Naive B cell (primary cell): ENCODE measurements at regions not wholly inside any gene's neighbourhood (a gene's known extent, or its start where the extent isn't known, plus 50 kb on each side); places are given as distances from the start of the nearest gene placed in this dataset.
"Not testable (repeated sequence)": the region's sequence is repeated elsewhere in the genome, so short reads cannot be mapped to it uniquely, and the experiment has no call there.

Source experiments
- ATAC-seq, 2 donors: fragments of 150-1000 bp; cut with Tn5 transposase; 2 replicates each; pipeline ENCODE4 v1.10.0; 2021; ENCODE audit warnings: low read depth in 2 of 2, mild to moderate bottlenecking in 2 of 2, moderate library complexity in 2 of 2
- DNase-seq: peaks from one replicate; pipeline ENCODE4 v3.0.0; 2022
- H3K27ac Mint-ChIP-seq, 6 donors: one replicate each; pipeline ENCODE4 v1.8.0; 2020 to 2022; ENCODE audit warnings: mild to moderate bottlenecking in 6 of 6, mixed read lengths in 6 of 6, moderate library complexity in 5 of 6, inconsistent platforms in 2 of 6
- H3K27me3 Mint-ChIP-seq, 3 donors: one replicate each; pipeline ENCODE4 v1.8.0; 2021 to 2022; ENCODE audit warnings: mixed read lengths in 3 of 3, mild to moderate bottlenecking in 1 of 3
- H3K36me3 Mint-ChIP-seq, 2 donors: one replicate each; pipeline ENCODE4 v1.8.0; 2020 to 2022; ENCODE audit warnings: mixed read lengths in 2 of 2, inconsistent platforms in 1 of 2, mild to moderate bottlenecking in 1 of 2
- H3K4me1 Mint-ChIP-seq, 3 donors: one replicate each; pipeline ENCODE4 v1.8.0; 2020 to 2022; ENCODE audit warnings: mixed read lengths in 3 of 3, inconsistent platforms in 1 of 3, mild to moderate bottlenecking in 1 of 3, moderate library complexity in 1 of 3
- H3K4me3 Mint-ChIP-seq, 8 donors: one replicate each; pipeline ENCODE4 v1.8.0; 2020 to 2022; ENCODE audit warnings: mild to moderate bottlenecking in 8 of 8, mixed read lengths in 8 of 8, moderate library complexity in 8 of 8, inconsistent platforms in 2 of 8
- H3K9me3 Mint-ChIP-seq, 7 donors: one replicate each; pipeline ENCODE4 v1.8.0; 2020 to 2022; ENCODE audit warnings: mixed read lengths in 7 of 7, mild to moderate bottlenecking in 5 of 7, inconsistent platforms in 2 of 7, moderate library complexity in 1 of 7

DNA sequence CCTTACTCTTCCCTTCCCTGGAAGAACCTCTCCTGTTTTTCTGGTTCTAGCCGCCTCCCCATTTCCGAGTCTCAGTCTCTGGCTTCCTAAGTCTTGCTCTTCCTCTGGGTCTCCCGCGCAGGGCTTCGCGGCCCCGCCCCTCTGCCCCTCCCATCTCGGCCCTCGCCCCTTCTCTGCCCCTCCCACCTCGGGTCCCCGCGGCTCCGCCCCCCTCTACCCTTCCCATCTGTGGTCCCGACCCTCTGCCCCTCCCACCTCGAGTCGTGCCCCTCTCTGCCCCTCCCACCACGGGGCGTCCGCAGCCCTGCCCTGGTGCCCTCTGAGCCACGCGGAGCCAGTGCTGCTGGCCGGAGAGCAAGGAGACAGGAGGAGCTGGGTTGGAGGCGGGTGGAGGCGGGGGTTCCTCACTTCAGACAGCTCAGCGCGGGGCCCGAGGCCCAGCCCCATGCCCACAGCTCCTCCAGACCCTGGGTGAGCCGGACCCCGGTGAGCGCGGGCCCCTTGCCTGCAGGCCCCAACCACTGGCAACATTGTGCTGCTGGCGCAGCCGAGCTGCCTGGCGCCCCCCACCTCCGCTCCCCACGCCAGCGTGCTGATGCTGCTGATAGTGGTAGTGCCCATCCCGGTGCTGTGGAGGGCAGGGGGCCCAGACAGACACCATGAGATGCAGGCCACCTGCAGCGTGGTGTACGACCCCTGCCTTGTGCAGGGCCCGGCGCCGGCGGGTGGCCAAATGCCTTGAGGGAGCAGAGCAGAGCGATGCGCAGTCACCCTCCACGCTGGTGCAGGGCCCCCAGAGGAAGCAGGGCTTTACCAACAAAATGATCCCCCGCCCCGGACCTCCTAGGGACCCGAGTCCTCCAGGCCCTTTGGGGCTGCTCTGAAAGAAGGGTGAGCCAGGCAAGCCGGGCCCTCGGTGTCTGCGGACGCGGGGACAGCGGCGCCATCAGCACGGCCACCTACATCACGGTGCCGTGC is 2115.3 kb downstream of the TP53TG3F start:
- ATAC-seq (no peak), DNase-seq (no peak)
- Mint-ChIP-seq H3K4me1 (no peaks in the 10 kb centered on the region), H3K27ac (no peak overlapping the region), H3K4me3 (no peak overlapping the region), H3K9me3 (peaks cover 22 to 37% (median 23%) of the 10 kb centered on the region in 7 donors), H3K27me3 (no peaks in the 10 kb centered on the region), H3K36me3 (peaks cover 0 to 21% of the 10 kb centered on the region in 2 donors)

DNA sequence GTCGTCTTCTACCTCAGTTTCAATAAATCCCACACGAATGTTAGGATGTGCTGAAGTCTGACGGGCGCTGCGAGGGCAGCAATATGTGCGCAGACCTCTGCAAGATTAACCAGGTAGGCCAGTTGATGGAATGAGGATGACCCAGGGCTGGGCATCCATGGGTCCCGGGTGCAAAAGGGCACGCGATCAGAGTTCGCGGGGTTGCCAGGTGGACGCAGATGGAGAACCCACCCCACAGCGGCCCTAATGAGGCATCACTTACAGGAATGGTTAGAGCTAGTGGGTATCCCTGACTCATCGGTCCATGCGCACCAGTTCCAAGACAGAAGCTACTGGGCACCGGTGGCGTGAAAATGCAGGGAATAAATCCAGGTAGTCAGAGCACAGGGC is 2116.0 kb downstream of the TP53TG3F start:
- Mint-ChIP-seq H3K36me3 (peaks cover 0 to 21% of the 10 kb centered on the region in 2 donors), H3K4me3 (peak overlapping the region in 1 of 8 donors; percentile 53), H3K9me3 (peaks cover 19 to 44% (median 26%) of the 10 kb centered on the region in 7 donors), H3K27ac (no peak overlapping the region), H3K4me1 (no peaks in the 10 kb centered on the region), H3K27me3 (no peaks in the 10 kb centered on the region)
- ATAC-seq (no peak), DNase-seq (no peak)

DNA sequence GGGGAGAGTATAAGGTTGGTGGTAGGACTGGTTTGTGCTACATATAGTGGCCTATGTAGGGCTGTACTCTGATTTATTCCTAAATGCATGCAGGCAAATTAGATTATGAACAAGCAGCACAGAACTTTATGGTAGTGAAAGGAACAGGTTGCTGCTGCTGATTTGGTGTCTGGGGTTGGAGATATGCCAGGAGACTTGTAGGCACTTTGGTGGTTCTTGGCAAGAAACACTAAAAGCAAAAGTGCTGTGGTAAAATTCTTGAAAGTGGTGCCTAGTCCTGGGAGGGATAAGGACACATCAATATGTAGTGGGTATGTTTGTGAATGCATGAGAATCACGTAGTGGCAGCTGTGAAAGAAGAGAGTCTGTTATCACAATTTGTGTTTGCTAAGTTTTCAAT is 2126.0 kb downstream of the TP53TG3F start:
- Mint-ChIP-seq H3K36me3 (no peaks in the 10 kb centered on the region), H3K27me3 (no peaks in the 10 kb centered on the region), H3K4me3 (no peak overlapping the region), H3K9me3 (peaks cover 5 to 28% (median 13%) of the 10 kb centered on the region in 7 donors), H3K4me1 (no peaks in the 10 kb centered on the region), H3K27ac (no peak overlapping the region)
- DNase-seq, result no peak
- no peak for ATAC-seq

DNA sequence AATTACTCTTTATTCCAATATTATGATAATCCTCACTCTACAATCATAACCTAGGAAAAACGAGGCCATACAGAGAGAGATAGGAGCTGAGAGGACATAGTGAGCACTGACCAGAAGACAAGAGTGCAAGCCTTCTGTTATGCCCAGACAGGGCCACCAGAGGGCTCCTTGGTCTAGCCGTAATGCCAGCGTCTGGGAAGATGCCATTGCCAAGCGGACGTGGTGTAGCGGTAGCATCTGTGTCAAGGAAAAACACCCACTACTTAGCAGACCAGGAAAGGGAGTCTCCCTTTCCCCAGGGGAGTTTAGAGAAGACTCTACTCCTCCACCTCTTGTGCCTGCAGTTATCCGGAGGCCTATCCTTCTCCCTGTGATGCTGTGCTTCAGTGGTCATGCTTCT is 2131.5 kb downstream of the TP53TG3F start:
- not testable (repeated sequence) for H3K4me1 Mint-ChIP-seq, H3K27ac Mint-ChIP-seq, H3K4me3 Mint-ChIP-seq, H3K27me3 Mint-ChIP-seq, DNase-seq, ATAC-seq, H3K36me3 Mint-ChIP-seq
- H3K9me3 Mint-ChIP-seq, result peaks cover 4 to 17% (median 11%) of the 10 kb centered on the region in 7 donors

DNA sequence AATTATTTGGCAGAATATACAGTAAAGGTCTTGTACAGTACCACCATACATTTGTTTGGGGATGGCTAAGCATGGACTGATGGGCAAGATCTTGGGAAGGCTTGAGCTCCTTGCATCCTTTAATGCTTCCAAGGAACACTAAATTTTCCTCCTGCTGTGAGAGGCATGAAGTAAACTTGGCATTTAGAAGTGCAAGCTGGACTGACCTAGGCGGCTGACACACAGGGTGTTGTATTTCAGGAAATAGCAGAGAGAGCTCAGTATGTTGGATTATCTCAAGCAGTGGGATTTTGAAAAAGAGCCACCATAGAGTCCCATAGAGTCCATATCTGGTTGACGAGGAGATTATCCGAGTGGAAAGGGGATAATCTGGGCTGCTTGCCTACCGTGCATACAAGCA is 2137.1 kb downstream of the TP53TG3F start:
- Mint-ChIP-seq H3K36me3 (peaks cover 0 to 8% of the 10 kb centered on the region in 2 donors), H3K27ac (no peak overlapping the region), H3K9me3 (peaks cover 9 to 25% (median 14%) of the 10 kb centered on the region in 7 donors), H3K4me3 (no peak overlapping the region), H3K4me1 (no peaks in the 10 kb centered on the region), H3K27me3 (no peaks in the 10 kb centered on the region)
- no peak for ATAC-seq
- no peak for DNase-seq

DNA sequence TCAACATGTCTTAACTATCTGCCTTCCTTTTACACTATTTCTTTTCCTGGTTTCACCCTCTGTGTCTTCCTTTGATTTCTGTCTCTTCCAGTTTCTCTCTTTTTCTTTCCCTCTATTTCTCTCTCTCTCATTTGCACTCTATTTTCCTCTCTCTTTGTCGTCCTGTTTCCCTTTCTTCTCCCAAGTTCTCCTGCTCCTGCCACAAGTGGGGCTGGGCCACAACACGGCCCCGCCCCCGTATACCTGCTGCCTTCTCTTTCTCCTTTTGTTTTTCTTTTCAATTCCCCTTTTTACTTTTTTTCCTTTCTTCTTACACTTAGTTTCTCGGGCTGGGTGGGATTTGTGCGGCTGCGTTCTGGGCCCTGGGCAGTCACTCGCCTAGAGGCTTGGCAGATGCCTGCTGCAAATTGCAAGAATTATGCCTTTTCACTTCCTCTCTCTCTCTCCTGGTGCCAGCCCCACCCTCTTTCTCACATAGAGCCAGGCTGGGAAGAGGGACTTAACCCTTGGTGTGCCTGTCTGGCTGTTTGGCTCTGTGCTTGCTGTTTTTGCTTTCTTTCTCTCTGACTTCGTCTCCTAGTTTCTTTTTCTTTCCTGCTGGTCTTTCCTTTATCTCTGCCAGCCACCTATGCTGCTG is 2139.4 kb downstream of the TP53TG3F start:
- no peak overlapping the region for H3K27ac Mint-ChIP-seq
- peak overlapping the region in 1 of 8 donors; percentile 30 for H3K4me3 Mint-ChIP-seq

DNA sequence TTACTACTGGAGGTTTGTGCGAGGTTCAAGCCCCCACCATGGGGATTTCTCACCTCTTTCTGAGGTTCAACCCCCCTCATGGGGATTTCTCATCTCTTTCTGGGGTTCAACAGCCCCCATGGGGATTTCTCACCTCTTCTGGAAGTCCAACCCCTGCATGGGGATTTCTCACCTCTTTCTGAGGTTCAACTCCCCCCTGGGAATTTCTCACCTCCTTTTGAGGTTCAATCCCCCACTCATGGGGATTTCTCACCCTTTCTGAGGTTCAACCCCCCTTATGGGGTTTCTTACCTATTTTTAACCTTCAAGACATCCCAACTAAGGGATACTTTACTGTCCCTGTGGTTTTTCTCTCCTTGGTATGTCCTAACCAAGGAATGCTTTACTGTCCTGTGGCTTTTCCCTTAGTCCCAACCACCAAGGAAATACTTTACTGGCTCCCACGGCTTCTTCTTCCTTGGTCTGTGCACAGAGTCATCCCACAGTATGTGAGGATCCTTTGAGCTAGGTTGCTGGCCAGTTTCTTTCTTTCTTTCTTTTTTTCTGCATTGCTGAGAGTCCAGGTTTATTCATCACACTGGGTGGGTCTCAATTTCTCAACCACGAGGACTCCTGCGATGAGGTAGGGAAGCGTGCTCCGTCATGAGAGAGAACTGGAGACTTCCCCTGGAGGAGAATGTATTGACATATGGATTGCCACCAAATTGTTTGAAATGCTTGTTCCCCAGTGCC is 2140.2 kb downstream of the TP53TG3F start:
- no peak for DNase-seq
- peak overlapping the region in 1 of 6 donors; percentile 5 for H3K27ac Mint-ChIP-seq
- no peaks in the 10 kb centered on the region for H3K4me1 Mint-ChIP-seq
- H3K36me3 Mint-ChIP-seq, result peaks cover 0 to 8% of the 10 kb centered on the region in 2 donors
- H3K4me3 Mint-ChIP-seq, result no peak overlapping the region
- ATAC-seq, result no peak
- no peaks in the 10 kb centered on the region for H3K27me3 Mint-ChIP-seq
- peaks cover 9 to 27% (median 13%) of the 10 kb centered on the region in 7 donors for H3K9me3 Mint-ChIP-seq

More for the DNA sequence above, 2139.4 kb downstream of the TP53TG3F start:
- no peaks in the 10 kb centered on the region for H3K27me3 Mint-ChIP-seq
- DNase-seq (no peak), ATAC-seq (no peak)
- peaks cover 0 to 8% of the 10 kb centered on the region in 2 donors for H3K36me3 Mint-ChIP-seq
- H3K4me1 Mint-ChIP-seq, result no peaks in the 10 kb centered on the region
- H3K9me3 Mint-ChIP-seq, result peaks cover 6 to 27% (median 12%) of the 10 kb centered on the region in 7 donors

DNA sequence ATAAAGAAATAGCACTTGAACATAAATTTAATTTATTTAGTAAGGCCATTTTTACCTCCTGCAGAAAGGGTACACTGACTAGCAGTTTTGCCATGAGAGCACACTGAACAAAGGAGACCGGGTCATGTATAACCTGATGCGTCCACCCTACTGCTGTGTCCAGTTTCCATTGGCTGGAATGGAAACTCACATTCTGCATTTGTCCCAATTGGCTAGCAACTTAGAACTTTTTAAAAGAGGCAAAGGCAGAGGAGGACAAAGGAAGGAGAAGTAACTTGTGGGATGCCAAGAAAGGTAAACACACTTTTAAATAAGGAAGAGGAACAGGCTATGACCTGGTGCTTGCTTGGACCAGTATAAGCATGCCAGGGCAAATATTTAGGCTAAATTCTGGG is 2140.7 kb downstream of the TP53TG3F start:
- not testable (repeated sequence) for ATAC-seq, DNase-seq, H3K4me1 Mint-ChIP-seq, H3K4me3 Mint-ChIP-seq, H3K27me3 Mint-ChIP-seq, H3K27ac Mint-ChIP-seq, H3K36me3 Mint-ChIP-seq
- H3K9me3 Mint-ChIP-seq, result peaks cover 9 to 28% (median 13%) of the 10 kb centered on the region in 7 donors

DNA sequence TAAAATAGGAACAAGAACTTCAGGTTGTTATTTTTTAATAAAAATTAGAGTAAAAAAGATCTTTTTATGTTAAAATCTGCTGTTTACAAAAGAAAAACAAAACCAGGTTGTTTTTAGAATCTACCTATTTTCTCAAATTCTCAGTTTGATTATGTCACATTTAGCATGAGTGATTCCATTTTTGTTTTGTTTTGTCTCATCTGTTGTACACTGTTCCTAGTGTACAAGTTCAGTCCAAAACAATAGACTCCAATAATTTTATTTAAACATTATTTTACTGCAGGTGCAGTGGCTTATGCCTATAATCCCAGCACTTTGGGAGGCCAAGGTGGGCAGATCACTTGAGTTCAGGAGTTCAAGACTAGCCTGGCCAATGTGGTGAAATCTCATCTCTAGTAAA is 2142.7 kb downstream of the TP53TG3F start:
- Mint-ChIP-seq H3K27ac (no peak overlapping the region), H3K9me3 (peaks cover 9 to 33% (median 14%) of the 10 kb centered on the region in 7 donors), H3K27me3 (no peaks in the 10 kb centered on the region), H3K4me1 (no peaks in the 10 kb centered on the region), H3K36me3 (peaks cover 0 to 8% of the 10 kb centered on the region in 2 donors), H3K4me3 (no peak overlapping the region)
- DNase-seq (no peak), ATAC-seq (no peak)

DNA sequence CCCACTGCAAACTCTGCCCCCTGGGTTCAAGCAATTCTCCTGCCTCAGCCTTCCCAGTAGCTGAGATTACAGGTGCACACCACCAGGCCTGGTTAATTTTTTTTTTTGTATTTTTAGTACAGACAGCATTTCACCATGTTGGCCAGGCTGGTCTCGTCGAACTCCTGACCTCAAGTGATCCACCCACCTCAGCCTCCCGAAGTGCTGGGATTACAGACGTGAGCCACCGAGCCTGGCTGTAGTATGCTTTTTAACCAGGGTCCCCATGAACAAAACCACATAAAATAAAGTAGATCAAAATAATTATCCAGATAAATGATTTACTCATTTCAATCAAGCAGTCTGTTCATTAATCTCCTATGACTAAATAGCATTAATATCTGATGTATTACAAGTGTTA is 2144.0 kb downstream of the TP53TG3F start:
- H3K4me3 Mint-ChIP-seq, H3K27me3 Mint-ChIP-seq, H3K27ac Mint-ChIP-seq, H3K36me3 Mint-ChIP-seq, H3K4me1 Mint-ChIP-seq, DNase-seq, ATAC-seq: not testable (repeated sequence)
- H3K9me3 Mint-ChIP-seq, result peaks cover 9 to 28% (median 13%) of the 10 kb centered on the region in 7 donors

DNA sequence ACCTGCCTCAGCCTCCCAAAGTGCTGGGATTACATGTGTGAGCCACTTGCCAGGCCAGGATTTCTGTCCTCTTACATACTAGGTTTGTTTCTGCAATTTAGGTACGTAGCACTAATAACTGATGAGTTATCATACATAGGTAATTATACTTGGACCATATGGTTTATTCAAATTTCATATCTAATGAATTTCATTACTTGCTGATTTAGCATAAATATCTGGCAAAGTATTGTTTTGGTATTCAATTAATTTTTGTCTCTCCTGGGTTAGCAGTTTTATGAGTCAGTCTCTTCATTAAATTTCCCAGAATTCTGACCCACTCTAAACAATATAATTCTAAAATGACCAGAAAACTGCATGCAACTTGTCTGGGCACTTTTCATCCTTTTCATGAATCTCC is 2146.5 kb downstream of the TP53TG3F start:
- Mint-ChIP-seq H3K27ac (no peak overlapping the region), H3K9me3 (peaks cover 0 to 20% (median 10%) of the 10 kb centered on the region in 7 donors), H3K27me3 (no peaks in the 10 kb centered on the region), H3K36me3 (no peaks in the 10 kb centered on the region), H3K4me3 (no peak overlapping the region), H3K4me1 (no peaks in the 10 kb centered on the region)
- DNase-seq (no peak), ATAC-seq (no peak)

DNA sequence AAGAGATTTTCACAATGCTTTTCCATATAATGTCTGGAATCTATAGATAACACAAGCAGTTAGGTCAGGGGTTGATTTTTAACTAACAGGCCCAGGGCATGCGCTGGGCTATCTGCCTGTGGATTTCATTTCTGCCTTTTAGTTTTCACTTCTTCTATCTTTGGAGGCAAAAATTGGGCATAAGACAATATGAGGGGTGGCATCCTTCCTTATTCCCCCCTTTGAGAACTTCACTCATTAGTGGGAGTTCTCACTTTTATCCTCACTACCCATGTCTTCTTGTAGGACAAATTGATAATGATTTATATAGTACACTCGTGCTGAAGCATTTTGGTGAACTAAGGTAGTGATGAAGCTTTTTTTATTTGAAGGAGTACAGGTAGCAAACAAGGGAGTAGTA is 2155.5 kb downstream of the TP53TG3F start:
- ATAC-seq, H3K4me1 Mint-ChIP-seq: not testable (repeated sequence)

DNA sequence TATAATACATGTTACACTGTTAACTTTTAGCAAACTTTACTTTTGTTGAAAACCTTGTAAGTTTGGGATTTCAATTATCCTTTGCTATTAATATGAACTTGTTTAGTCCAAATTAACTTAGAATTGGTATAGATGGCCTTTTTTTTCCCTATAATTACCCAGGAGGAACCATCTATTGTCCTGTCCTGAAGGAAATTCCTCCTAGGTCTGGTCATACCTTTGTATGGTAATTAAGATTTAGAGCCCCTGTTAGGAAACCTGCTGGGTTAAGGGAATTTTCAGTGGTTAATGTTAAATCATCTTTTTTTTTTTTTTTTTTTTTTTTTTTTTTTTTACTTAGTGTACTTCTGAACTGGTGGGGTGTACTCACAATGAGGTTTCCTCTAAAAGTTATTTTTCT is 2159.8 kb downstream of the TP53TG3F start:
- DNase-seq, H3K27ac Mint-ChIP-seq, H3K27me3 Mint-ChIP-seq, H3K4me3 Mint-ChIP-seq, H3K4me1 Mint-ChIP-seq, ATAC-seq: not testable (repeated sequence)
- peaks cover 15 to 61% (median 29%) of the 10 kb centered on the region in 7 donors for H3K9me3 Mint-ChIP-seq
- peaks cover 0 to 18% of the 10 kb centered on the region in 2 donors for H3K36me3 Mint-ChIP-seq

More for the DNA sequence above, 2155.5 kb downstream of the TP53TG3F start:
- H3K27ac Mint-ChIP-seq, H3K27me3 Mint-ChIP-seq, DNase-seq, H3K4me3 Mint-ChIP-seq: not testable (repeated sequence)
- Mint-ChIP-seq H3K9me3 (peaks cover 4 to 48% (median 23%) of the 10 kb centered on the region in 7 donors), H3K36me3 (peaks cover 0 to 11% of the 10 kb centered on the region in 2 donors)
